SJSA1 (cell line): ENCODE measurements at regions not wholly inside any gene's neighbourhood (a gene's known extent, or its start where the extent isn't known, plus 50 kb on each side); places are given as distances from the start of the nearest gene placed in this dataset.

ENCODE experiments used
- DNase-seq, 2 experiments: peaks; one replicate each; pipeline ENCODE4 v3.0.0-alpha.2; 2015 to 2020; ENCODE audit warnings: low spot score in 2 of 2, low read depth in 1 of 2
- H3K27ac ChIP-seq: fragments of 250-450 bp; sonication (Bioruptor Pico); 2 replicates; pipeline ENCODE4 v1.5.1; 2020; ENCODE audit warnings: mild to moderate bottlenecking, moderate library complexity
- H3K27me3 ChIP-seq: fragments of 250-450 bp; sonication (Bioruptor Pico); replicated peaks from 2 replicates; pipeline ENCODE4 v1.5.1; 2020; ENCODE audit warnings: mild to moderate bottlenecking, moderate library complexity
- H3K36me3 ChIP-seq: fragments of 250-450 bp; sonication (Bioruptor Pico); 2 replicates; pipeline ENCODE4 v1.5.1; 2020; ENCODE audit warnings: mild to moderate bottlenecking
- H3K4me1 ChIP-seq: fragments of 250-450 bp; sonication (Bioruptor Pico); replicated peaks from 2 replicates; pipeline ENCODE4 v1.6.1; 2021; ENCODE audit warnings: mild to moderate bottlenecking
- H3K4me3 ChIP-seq: fragments of 250-450 bp; sonication (Bioruptor Pico); 2 replicates; pipeline ENCODE4 v1.5.1; 2020; ENCODE audit warnings: mild to moderate bottlenecking
- H3K9me3 ChIP-seq: fragments of 250-450 bp; sonication (Bioruptor Pico); replicated peaks from 2 replicates; pipeline ENCODE4 v1.5.1; 2020; ENCODE audit warnings: mild to moderate bottlenecking

DNA sequence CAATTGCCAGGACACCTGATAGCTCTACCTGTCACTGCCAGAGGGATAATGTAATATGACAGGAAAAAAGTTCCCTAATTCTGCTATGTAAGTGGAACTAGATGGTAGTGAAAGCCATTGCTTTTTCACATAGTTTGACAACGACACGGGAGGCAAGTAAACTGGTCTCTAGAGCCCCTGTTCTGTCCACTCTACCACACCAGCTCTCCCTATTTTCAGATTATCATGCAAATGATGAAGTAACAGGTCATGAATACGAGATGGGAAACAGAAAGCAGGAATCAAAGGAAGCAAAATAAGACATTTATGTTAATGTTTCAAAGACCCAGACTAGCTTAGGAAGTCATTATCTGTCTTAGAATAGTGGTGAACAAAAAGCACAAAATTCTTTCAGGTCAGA lies 56.2 kb downstream of the TAF11L14 start:
- DNase-seq: no peak
- Histone ChIP-seq H3K27me3 (peaks cover 5% of the 10 kb centered on the region; the same call in 1 of the 2 replicates), H3K27ac (no peak overlapping the region), H3K4me1 (no peaks in the 10 kb centered on the region), H3K4me3 (no peak overlapping the region), H3K9me3 (no peaks in the 10 kb centered on the region), H3K36me3 (no peaks in the 10 kb centered on the region)

DNA sequence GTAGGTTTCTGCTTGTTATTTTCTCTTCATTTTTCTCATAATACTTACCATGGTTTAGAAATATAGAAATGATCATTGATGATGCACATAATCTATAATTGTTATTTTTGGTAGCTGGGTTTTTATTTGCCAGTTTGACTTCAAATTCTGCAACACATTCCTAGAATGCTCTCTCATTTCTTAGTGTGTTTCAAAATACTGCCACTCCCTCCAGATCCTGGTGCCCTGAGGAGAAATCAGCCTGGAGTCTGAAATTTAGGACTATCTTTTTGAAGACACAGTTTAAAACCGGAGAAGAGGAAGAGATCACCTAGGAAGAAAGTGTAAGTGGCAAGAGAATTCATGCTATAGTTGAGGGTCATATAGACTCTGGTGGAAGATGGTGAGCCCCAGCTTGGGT lies 57.5 kb downstream of the TAF11L14 start:
- H3K4me1 ChIP-seq: no peaks in the 10 kb centered on the region
- H3K4me3 ChIP-seq: no peak overlapping the region
- no peaks in the 10 kb centered on the region for H3K9me3 ChIP-seq
- no peak for DNase-seq
- no peak overlapping the region for H3K27ac ChIP-seq
- no peaks in the 10 kb centered on the region for H3K36me3 ChIP-seq
- H3K27me3 ChIP-seq: peaks cover 5% of the 10 kb centered on the region; the same call in 1 of the 2 replicates

DNA sequence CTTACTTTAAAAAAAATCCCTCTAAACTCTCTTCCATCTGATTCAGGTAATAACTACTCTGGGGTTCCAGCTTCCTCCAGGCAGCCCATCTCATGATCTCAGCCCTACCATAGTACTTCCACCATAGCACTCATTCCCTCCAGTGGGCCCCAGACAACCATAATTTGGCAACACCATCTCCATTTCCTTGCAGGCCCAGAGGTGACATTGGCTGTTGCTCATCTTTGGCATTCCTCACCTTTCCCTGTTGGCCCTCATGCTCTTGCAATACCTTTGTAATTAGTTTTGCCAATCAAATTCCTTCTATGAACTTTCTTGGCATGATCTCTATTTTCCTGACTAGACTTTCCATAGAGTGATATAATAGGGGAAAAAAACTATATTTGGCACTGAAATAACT lies 60.1 kb downstream of the TAF11L14 start:
- 0 out of 2 replicates have a peak, but pooled peaks cover 5% of the 10 kb centered on the region for H3K27me3 ChIP-seq
- H3K4me3 ChIP-seq: no peak overlapping the region
- H3K27ac ChIP-seq: no peak overlapping the region
- no peak for DNase-seq
- H3K36me3 ChIP-seq: no peaks in the 10 kb centered on the region
- no peaks in the 10 kb centered on the region for H3K9me3 ChIP-seq
- H3K4me1 ChIP-seq: no peaks in the 10 kb centered on the region

DNA sequence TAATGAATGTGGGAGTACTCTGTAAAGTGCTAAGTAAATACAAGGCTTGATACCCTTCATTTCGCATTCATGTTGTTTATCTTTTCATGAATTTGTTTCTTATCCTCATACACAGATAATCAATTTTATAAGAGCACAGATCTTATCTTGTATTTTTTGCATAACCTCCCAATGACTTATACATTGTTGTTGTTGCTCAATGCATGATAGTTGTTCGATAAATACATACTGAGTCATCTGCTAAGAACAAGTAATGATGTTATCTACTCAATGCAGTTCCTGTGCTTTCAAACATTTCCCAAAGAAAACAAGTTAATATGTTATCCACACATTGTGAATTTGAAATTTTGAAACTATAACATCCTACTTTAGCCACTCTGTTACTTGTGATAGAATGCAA lies 60.7 kb downstream of the TAF11L14 start:
- Histone ChIP-seq H3K27me3 (0 out of 2 replicates have a peak, but pooled peaks cover 5% of the 10 kb centered on the region), H3K36me3 (no peaks in the 10 kb centered on the region), H3K9me3 (no peaks in the 10 kb centered on the region), H3K27ac (no peak overlapping the region), H3K4me3 (no peak overlapping the region), H3K4me1 (no peaks in the 10 kb centered on the region)
- DNase-seq: no peak

DNA sequence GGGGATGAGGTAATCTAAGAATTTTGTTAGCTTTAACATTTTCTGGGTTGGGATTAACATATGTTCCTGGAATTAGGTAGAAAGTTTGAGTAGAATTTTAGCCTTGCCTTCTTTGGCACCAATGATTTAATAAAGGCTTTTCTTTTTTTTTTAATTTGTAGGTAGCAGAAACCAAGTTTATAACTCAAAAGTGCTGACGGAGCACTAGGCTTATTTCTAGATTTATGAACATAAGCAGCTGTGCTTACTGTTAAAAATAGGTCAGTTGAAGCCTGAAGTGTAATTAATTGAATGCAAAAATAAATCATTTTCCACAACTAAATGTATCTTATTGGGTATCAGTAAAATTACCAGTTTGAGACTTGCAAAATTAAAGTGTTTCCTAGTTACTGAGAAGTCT lies 62.4 kb downstream of the TAF11L14 start:
- no peaks in the 10 kb centered on the region for H3K4me1 ChIP-seq

DNA sequence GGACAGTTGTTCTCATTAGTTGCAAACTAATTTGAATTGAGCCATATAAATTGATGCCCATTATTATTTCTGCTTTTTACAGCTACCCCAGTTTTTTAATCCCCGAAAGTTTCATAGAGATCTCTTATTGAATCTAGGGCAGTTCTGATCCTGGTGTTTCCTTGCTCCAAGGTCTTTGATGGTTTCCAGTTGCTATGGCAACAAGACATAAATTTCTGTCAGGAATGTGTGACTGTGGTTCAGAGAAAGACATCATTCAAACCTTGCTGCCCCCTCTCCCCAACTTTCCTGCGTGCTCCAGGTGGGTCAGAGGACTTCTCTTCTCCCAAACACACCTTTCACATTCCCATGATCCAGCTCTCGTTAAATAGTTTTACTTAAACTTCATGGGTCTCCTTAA lies 63.4 kb downstream of the TAF11L14 start:
- no peaks in the 10 kb centered on the region for H3K36me3 ChIP-seq
- no peak for DNase-seq
- H3K27ac ChIP-seq: no peak overlapping the region

More for the DNA sequence above, 62.4 kb downstream of the TAF11L14 start:
- Histone ChIP-seq H3K27me3 (0 out of 2 replicates have a peak, but pooled peaks cover 5% of the 10 kb centered on the region), H3K9me3 (no peaks in the 10 kb centered on the region), H3K36me3 (no peaks in the 10 kb centered on the region), H3K27ac (no peak overlapping the region), H3K4me3 (no peak overlapping the region)
- DNase-seq: no peak

DNA sequence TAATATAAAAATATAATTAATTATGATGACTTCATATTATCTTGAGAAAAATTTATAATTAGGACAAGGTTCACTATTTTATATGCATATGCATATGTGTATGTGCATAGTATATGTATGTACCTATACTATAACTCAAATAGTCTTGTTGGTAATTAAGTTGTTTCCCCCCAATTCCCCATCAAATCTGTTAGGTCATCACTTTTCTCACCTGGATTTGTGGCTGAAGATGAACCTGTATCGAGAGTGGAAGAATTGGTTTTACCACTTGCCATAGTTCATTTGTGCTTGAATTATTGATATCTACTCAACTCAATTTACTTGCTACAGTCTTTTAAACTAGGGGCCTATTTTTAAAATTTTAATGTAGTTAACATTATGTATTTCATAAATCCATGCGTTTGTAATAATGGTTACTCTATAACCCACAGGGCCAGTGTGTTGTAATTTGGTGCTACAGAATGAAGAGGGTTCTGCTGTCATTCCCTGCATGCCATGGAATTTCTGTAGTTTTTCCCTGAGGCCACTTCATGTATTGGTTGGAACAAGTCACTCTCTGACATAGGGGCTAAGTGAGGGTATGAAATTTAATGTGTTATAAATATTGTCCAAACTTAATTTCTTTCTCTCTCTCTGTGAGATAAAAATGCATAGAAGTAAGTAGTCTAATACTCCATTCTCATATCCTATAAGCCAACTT lies 74.9 kb downstream of the TAF11L14 start:
- Histone ChIP-seq H3K27me3 (no peaks in the 10 kb centered on the region), H3K4me1 (no peaks in the 10 kb centered on the region), H3K27ac (no peak overlapping the region), H3K36me3 (no peaks in the 10 kb centered on the region), H3K9me3 (no peaks in the 10 kb centered on the region), H3K4me3 (no peak overlapping the region)
- no peak for DNase-seq

More for the DNA sequence above, 63.4 kb downstream of the TAF11L14 start:
- Histone ChIP-seq H3K4me1 (no peaks in the 10 kb centered on the region; the same call in 1 of the 2 replicates), H3K27me3 (0 out of 2 replicates have a peak, but pooled peaks cover 3% of the 10 kb centered on the region), H3K9me3 (no peaks in the 10 kb centered on the region), H3K4me3 (no peak overlapping the region)

DNA sequence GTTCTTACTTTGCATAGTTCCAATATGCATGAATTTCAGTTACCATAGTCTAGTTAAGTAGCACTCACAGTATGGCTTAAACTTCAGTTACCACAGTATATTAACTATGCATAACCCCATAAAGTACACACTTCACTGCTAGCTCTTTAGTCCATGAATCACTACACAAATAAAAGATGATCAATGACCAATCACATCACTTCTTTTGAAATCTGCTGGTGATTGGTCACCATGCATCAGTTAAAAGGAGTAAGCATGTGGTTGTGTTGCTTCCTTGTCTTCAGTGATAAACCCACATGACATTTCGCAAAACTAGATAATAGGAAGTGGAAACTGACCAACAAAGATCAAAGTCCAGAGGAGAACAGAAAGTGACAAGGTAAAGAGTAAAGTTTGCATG lies 79.0 kb downstream of the TAF11L14 start:
- no peak overlapping the region for H3K4me3 ChIP-seq
- H3K27me3 ChIP-seq: no peaks in the 10 kb centered on the region
- H3K36me3 ChIP-seq: no peaks in the 10 kb centered on the region
- H3K27ac ChIP-seq: no peak overlapping the region
- no peaks in the 10 kb centered on the region for H3K9me3 ChIP-seq
- H3K4me1 ChIP-seq: no peaks in the 10 kb centered on the region
- no peak for DNase-seq

DNA sequence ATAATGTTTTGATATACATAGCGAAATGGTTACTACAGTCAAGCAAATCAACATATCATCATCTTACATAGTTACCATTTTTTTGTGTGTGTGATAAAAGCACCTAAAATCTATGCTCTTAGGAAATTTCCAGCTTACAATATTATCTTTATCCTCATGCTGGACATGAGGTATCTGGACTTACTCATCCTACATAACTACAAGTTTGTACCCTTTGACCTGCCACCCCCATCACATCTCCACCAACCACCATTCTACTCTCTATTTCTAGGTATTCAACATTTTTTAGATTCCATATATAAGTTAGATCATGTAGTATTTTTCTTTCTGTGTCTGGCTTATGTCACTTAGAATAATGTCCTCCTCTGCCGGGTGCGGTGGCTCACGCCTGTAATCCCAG lies 79.9 kb downstream of the TAF11L14 start:
- H3K9me3 ChIP-seq: no peaks in the 10 kb centered on the region
- H3K4me1 ChIP-seq: no peaks in the 10 kb centered on the region
- no peak overlapping the region for H3K27ac ChIP-seq
- no peak for DNase-seq
- H3K27me3 ChIP-seq: no peaks in the 10 kb centered on the region
- no peak overlapping the region for H3K4me3 ChIP-seq
- no peaks in the 10 kb centered on the region for H3K36me3 ChIP-seq

DNA sequence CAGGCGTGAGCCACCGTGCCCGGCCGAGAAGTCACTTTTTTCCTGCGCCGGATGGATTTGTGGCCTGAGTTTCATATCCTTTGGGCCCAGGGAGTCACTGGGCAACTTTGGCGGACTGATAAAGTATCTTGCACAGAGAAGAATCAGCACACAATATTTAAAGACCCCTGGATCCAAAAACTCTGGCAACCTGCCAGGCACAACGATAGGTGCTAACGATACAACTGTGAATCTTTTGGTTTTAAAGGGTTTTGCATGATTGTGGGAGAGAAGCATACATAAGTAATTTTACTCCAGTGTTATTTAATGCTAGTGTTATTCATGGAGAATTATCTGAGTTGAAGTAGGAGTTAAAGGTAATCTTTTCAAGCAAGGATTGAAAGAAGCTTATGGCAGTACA lies 85.3 kb downstream of the TAF11L14 start:
- H3K9me3 ChIP-seq: no peaks in the 10 kb centered on the region
- no peak overlapping the region for H3K4me3 ChIP-seq
- H3K27me3 ChIP-seq: peaks cover 15% of the 10 kb centered on the region
- DNase-seq: no peak
- H3K36me3 ChIP-seq: no peaks in the 10 kb centered on the region
- H3K4me1 ChIP-seq: no peaks in the 10 kb centered on the region
- H3K27ac ChIP-seq: no peak overlapping the region

DNA sequence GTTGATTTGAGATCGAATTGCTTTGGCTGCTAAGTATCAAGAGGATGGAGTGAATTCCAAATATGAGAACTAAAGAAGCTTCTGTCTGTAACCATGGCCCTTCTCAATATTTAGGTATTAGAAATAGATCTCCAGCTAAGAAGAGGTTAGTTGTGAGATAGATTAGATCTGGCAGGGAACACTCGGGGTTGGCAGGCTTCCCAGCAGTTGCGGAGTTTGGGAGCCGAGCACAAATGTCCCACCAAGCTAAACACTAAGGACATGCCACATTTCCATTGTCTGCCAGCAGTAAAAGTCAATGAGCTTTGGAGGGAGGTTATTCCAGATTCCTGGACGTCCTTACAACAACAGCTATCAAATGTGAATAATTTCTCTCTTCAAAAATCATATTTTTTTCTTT lies 85.8 kb downstream of the TAF11L14 start:
- Histone ChIP-seq H3K27ac (no peak overlapping the region), H3K36me3 (no peaks in the 10 kb centered on the region), H3K27me3 (peaks cover 15% of the 10 kb centered on the region), H3K4me1 (no peaks in the 10 kb centered on the region), H3K9me3 (no peaks in the 10 kb centered on the region), H3K4me3 (no peak overlapping the region)
- DNase-seq: no peak

DNA sequence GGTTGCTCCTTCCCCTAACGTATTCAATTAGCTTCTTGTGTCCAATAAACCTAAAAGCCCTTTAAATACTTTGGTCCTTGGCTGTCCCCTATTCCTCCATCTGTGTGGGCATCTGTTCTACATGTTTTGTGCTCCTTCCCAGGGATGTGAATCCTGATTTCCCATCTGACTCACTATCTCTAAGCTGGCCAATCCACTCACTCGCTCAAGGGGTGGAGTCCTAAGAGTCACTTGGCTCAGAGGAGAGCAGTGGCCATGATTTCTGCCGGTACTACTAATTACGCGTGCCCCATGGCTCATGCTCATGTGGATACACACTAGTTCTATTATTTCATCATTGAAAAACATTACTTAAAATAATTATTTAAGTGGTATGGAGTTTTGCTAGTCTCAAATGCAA lies 89.6 kb downstream of the TAF11L14 start:
- peaks cover 15% of the 10 kb centered on the region for H3K27me3 ChIP-seq
- no peak overlapping the region for H3K27ac ChIP-seq
- H3K4me3 ChIP-seq: no peak overlapping the region
- no peaks in the 10 kb centered on the region for H3K4me1 ChIP-seq
- no peak for DNase-seq
- no peaks in the 10 kb centered on the region for H3K9me3 ChIP-seq
- no peaks in the 10 kb centered on the region for H3K36me3 ChIP-seq

DNA sequence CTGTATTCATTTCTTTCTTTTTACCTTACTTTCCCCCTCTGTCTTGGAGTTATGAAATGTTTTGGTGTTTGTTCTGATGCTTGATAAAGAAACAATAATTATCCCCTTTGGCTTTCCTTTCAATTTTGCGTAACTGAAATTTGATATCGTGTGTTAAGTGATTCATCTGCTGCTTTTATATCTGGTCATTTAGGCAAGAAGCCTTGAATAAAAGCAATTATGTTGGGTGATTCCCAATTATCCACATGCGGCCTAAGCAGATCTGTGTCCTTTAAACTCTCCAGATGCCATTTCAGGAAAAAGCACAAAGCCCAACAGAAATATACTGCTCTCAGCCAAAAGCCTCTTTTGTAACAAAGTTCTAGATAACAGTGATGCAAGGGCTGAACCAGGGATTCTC lies 92.8 kb downstream of the TAF11L14 start:
- Histone ChIP-seq H3K4me1 (no peaks in the 10 kb centered on the region), H3K36me3 (no peaks in the 10 kb centered on the region), H3K27me3 (peaks cover 6% of the 10 kb centered on the region; the same call in 1 of the 2 replicates), H3K27ac (no peak overlapping the region), H3K4me3 (no peak overlapping the region), H3K9me3 (no peaks in the 10 kb centered on the region)
- DNase-seq: no peak

DNA sequence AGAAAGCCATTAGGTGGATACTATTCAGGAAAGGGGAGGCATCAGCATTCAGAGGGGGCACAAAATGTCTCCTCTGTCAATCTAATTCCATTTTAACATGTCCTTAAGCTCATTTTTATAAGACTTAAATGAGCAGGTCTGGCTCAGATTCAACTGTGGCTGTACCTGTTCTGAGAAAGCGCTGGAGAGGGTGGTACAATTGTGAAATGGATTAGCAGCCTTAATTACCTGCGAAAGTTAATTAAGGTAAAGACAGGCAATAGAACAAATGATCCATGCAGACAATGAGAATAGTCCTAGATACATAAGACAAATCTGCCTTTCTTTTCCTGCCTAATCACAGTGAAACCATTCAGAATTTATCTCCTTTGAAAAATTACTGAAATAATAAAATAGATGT lies 96.2 kb downstream of the TAF11L14 start:
- Histone ChIP-seq H3K27me3 (peaks cover 8% of the 10 kb centered on the region), H3K4me1 (no peaks in the 10 kb centered on the region), H3K27ac (no peak overlapping the region), H3K9me3 (no peaks in the 10 kb centered on the region), H3K4me3 (no peak overlapping the region), H3K36me3 (no peaks in the 10 kb centered on the region)
- DNase-seq: no peak
